Adrenal gland (tissue), 5 donors: ENCODE measurements at regions not wholly inside any gene's neighbourhood (a gene's known extent, or its start where the extent isn't known, plus 50 kb on each side); places are given as distances from the start of the nearest gene placed in this dataset.

Experiments used
- CTCF ChIP-seq, 6 experiments: fragments of 450-650 bp in 4 of 6; fragments of 200-600 bp in 2 of 6; sonication (generic) in 1 of 6; IDR thresholded peaks; 1 replicate in 5 of 6; 2 replicates in 1 of 6; pipeline versions ENCODE4 v1.5.1 to v1.8.0; 2016 to 2021; ENCODE audit warnings: antibody characterized with exemption in 6 of 6, mild to moderate bottlenecking in 2 of 6, moderate library complexity in 1 of 6
- POLR2A ChIP-seq, 2 donors: fragments of 450-650 bp; IDR thresholded peaks; one replicate each; pipeline ENCODE4 v1.6.1; 2017; ENCODE audit warnings: antibody characterized with exemption in 2 of 2, mild to moderate bottlenecking in 2 of 2, moderate library complexity in 1 of 2
- donor health status: DM: no; HTN: no; CAD: no.

GRCh38 chr20:52309181-52309580 is 117.6 kb upstream of the ZFP64 start:
- TF ChIP-seq CTCF (IDR thresholded peaks at IDR 0.05) (no peak), POLR2A (IDR thresholded peaks at IDR 0.05) (no peak)
